IPS-18a (cell line): ENCODE measurements at regions not wholly inside any gene's neighbourhood (a gene's known extent, or its start where the extent isn't known, plus 50 kb on each side); places are given as distances from the start of the nearest gene placed in this dataset.
"Not testable (repeated sequence)": the region's sequence is repeated elsewhere in the genome, so short reads cannot be mapped to it uniquely, and the experiment has no call there.

Experiments
- H3K27ac ChIP-seq: one replicate; pipeline ENCODE4 v1.5.1; 2013; ENCODE audit warnings: low read length
- H3K27me3 ChIP-seq: one replicate; pipeline ENCODE4 v1.6.1; 2013; ENCODE audit warnings: mild to moderate bottlenecking, low read length; ENCODE audit not compliant: control insufficient read depth, insufficient read depth
- H3K36me3 ChIP-seq: one replicate; pipeline ENCODE4 v1.6.1; 2013; ENCODE audit warnings: low read depth, low read length; ENCODE audit not compliant: control insufficient read depth
- H3K4me1 ChIP-seq: one replicate; pipeline ENCODE4 v1.6.1; 2013; ENCODE audit warnings: low read depth, low read length; ENCODE audit not compliant: control insufficient read depth
- H3K4me3 ChIP-seq: one replicate; pipeline ENCODE4 v1.5.1; 2013; ENCODE audit warnings: low read length
- H3K9ac ChIP-seq: one replicate; pipeline ENCODE4 v1.6.1; 2013; ENCODE audit warnings: mild to moderate bottlenecking, low read length, moderate library complexity
- H3K9me3 ChIP-seq: one replicate; pipeline ENCODE4 v1.6.1; 2013; ENCODE audit warnings: low read depth, low read length; ENCODE audit not compliant: control insufficient read depth

GRCh38 chr1:74858136-74858535, 125.2 kb downstream of the TYW3 start:
- Histone ChIP-seq H3K4me3 (no peak overlapping the region), H3K4me1 (peaks cover 13% of the 10 kb centered on the region), H3K9me3 (no peaks in the 10 kb centered on the region), H3K27me3 (no peaks in the 10 kb centered on the region), H3K27ac (no peak overlapping the region), H3K36me3 (no peaks in the 10 kb centered on the region), H3K9ac (no peak overlapping the region)

- H3K9me3 ChIP-seq: peaks cover 1% of the 10 kb centered on the region
- no peaks in the 10 kb centered on the region for H3K36me3 ChIP-seq
- peaks cover 1% of the 10 kb centered on the region for H3K4me1 ChIP-seq
- no peaks in the 10 kb centered on the region for H3K27me3 ChIP-seq
- H3K4me3 ChIP-seq: no peak overlapping the region
- no peak overlapping the region for H3K9ac ChIP-seq
- H3K27ac ChIP-seq: no peak overlapping the region
These were observed 128.9 kb downstream of the TYW3 start for GRCh38 chr1:74861867-74862266.

GRCh38 chr1:74869702-74870101, 136.8 kb downstream of the TYW3 start:
- no peak overlapping the region for H3K27ac ChIP-seq
- no peaks in the 10 kb centered on the region for H3K36me3 ChIP-seq
- peaks cover 7% of the 10 kb centered on the region for H3K9me3 ChIP-seq
- H3K27me3 ChIP-seq: no peaks in the 10 kb centered on the region
- peaks cover 6% of the 10 kb centered on the region for H3K4me1 ChIP-seq
- no peak overlapping the region for H3K4me3 ChIP-seq
- no peak overlapping the region for H3K9ac ChIP-seq

GRCh38 chr1:74877366-74877765, 144.4 kb downstream of the TYW3 start:
- H3K4me1 ChIP-seq, H3K4me3 ChIP-seq, H3K9ac ChIP-seq, H3K27me3 ChIP-seq, H3K27ac ChIP-seq, H3K36me3 ChIP-seq, H3K9me3 ChIP-seq: not testable (repeated sequence)

- Histone ChIP-seq H3K36me3 (no peaks in the 10 kb centered on the region), H3K27me3 (no peaks in the 10 kb centered on the region), H3K9ac (no peak overlapping the region), H3K9me3 (no peaks in the 10 kb centered on the region), H3K4me3 (no peak overlapping the region), H3K4me1 (no peaks in the 10 kb centered on the region), H3K27ac (no peak overlapping the region)
These were observed 162.5 kb downstream of the TYW3 start for GRCh38 chr1:74895411-74895810.

- Histone ChIP-seq H3K4me3 (no peak overlapping the region), H3K4me1 (no peaks in the 10 kb centered on the region), H3K9ac (no peak overlapping the region), H3K9me3 (no peaks in the 10 kb centered on the region), H3K36me3 (no peaks in the 10 kb centered on the region), H3K27me3 (no peaks in the 10 kb centered on the region), H3K27ac (no peak overlapping the region)
These were observed 175.2 kb downstream of the TYW3 start for GRCh38 chr1:74908131-74908530.

- Histone ChIP-seq H3K4me3 (no peak overlapping the region), H3K27ac (no peak overlapping the region), H3K4me1 (no peaks in the 10 kb centered on the region), H3K36me3 (no peaks in the 10 kb centered on the region), H3K27me3 (no peaks in the 10 kb centered on the region), H3K9me3 (no peaks in the 10 kb centered on the region), H3K9ac (no peak overlapping the region)
These were observed 175.8 kb downstream of the TYW3 start for GRCh38 chr1:74908797-74909196.

GRCh38 chr1:74913978-74914377, 181.0 kb downstream of the TYW3 start:
- H3K9ac ChIP-seq: no peak overlapping the region
- no peak overlapping the region for H3K27ac ChIP-seq
- peaks cover 5% of the 10 kb centered on the region for H3K9me3 ChIP-seq
- no peak overlapping the region for H3K4me3 ChIP-seq
- H3K36me3 ChIP-seq: no peaks in the 10 kb centered on the region
- H3K4me1 ChIP-seq: no peaks in the 10 kb centered on the region
- H3K27me3 ChIP-seq: no peaks in the 10 kb centered on the region

- Histone ChIP-seq H3K4me1 (no peaks in the 10 kb centered on the region), H3K4me3 (no peak overlapping the region), H3K9me3 (no peaks in the 10 kb centered on the region), H3K27ac (no peak overlapping the region), H3K9ac (no peak overlapping the region), H3K27me3 (no peaks in the 10 kb centered on the region), H3K36me3 (no peaks in the 10 kb centered on the region)
These were observed 200.5 kb downstream of the TYW3 start for GRCh38 chr1:74933500-74933899.

- no peaks in the 10 kb centered on the region for H3K4me1 ChIP-seq
- H3K4me3 ChIP-seq: no peak overlapping the region
- no peak overlapping the region for H3K9ac ChIP-seq
- H3K36me3 ChIP-seq: no peaks in the 10 kb centered on the region
- no peak overlapping the region for H3K27ac ChIP-seq
- no peaks in the 10 kb centered on the region for H3K9me3 ChIP-seq
- no peaks in the 10 kb centered on the region for H3K27me3 ChIP-seq
These were observed 198.7 kb upstream of the LHX8 start for GRCh38 chr1:74935446-74935845.

- no peak overlapping the region for H3K9ac ChIP-seq
- H3K9me3 ChIP-seq: no peaks in the 10 kb centered on the region
- H3K4me1 ChIP-seq: no peaks in the 10 kb centered on the region
- no peaks in the 10 kb centered on the region for H3K36me3 ChIP-seq
- no peak overlapping the region for H3K27ac ChIP-seq
- no peaks in the 10 kb centered on the region for H3K27me3 ChIP-seq
- no peak overlapping the region for H3K4me3 ChIP-seq
These were observed 197.0 kb upstream of the LHX8 start for GRCh38 chr1:74937176-74937575.

- H3K27ac ChIP-seq: no peak overlapping the region
- H3K9me3 ChIP-seq: no peaks in the 10 kb centered on the region
- H3K27me3 ChIP-seq: no peaks in the 10 kb centered on the region
- no peak overlapping the region for H3K9ac ChIP-seq
- no peaks in the 10 kb centered on the region for H3K36me3 ChIP-seq
- H3K4me1 ChIP-seq: no peaks in the 10 kb centered on the region
- no peak overlapping the region for H3K4me3 ChIP-seq
These were observed 191.1 kb upstream of the LHX8 start for GRCh38 chr1:74943046-74943445.
